NCI-H2029 treated with DMSO at 0.1 percent for 48 hours (cell line): ENCODE measurements at regions not wholly inside any gene's neighbourhood (a gene's known extent, or its start where the extent isn't known, plus 50 kb on each side); places are given as distances from the start of the nearest gene placed in this dataset.

Source experiments
- DNase-seq: peaks from one replicate; lab custom pipeline; 2025; lab: John Stamatoyannopoulos, UW

DNA sequence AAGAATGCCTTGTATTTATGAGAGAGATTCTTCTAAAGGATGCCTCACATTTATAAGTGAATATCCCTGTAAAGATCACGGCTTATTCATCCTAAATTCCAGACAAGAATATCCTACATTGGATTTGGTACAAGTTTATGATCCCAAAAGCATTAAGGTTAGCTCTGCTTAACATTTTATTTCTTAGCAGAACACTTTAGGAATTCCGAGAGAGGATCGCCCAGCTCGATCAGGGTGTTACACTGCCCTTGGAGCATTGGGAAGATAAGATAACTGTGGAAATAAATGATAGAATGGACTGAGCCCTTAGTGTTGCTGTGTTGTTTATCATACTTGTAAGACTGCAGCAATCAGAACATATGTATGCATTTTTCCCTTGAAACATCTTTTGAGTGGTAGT lies 223.0 kb upstream of the CDIN1 start:
- DNase-seq, result no peak

DNA sequence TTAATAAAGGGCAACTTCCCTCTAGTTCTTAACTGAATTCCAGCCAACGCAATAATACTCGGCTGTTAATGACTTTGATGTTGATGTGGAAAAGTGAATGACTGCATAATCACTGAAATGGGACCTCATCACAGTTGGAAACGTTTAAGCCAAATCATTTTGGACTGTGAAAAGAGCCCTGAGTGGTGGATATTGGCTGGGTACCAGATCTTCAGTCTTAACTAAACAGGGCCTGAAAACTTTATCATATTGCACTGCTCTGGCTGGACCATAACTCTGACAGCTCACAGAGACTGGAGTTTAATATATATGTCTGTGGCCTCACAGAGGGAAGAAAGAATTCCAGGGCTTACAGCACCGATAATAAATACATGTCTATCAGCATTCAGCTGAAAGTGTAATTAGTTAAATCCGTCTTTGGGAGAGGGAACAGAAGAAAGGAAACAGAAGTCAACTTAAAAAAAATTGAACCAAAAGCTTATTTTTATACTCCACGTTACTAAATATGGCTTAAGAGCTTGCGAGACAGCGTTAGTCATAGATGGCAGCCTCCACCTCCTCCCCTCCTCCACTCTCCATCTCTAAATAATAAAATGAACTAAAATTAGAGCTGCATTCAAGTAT lies 222.3 kb upstream of the CDIN1 start:
- no peak for DNase-seq

DNA sequence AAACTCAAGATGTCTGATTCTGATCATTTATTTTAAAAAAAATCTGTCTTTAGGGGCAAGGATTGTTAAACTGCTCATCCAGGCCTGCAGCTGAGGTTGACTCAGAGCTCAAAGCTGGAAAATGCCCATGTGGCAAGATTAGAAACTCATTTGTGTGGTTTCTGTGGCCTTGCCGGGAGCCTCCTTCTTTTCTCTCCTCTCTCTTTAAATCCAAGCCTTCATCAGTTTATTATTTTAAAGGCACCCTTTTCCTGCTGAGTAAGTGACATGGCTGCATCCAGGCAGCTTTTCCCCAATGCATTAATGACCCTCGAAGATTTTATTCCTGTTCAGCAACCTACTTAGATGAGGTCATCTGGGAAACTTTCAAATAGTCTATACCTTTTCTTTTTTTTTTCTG lies 221.3 kb upstream of the CDIN1 start:
- no peak for DNase-seq

DNA sequence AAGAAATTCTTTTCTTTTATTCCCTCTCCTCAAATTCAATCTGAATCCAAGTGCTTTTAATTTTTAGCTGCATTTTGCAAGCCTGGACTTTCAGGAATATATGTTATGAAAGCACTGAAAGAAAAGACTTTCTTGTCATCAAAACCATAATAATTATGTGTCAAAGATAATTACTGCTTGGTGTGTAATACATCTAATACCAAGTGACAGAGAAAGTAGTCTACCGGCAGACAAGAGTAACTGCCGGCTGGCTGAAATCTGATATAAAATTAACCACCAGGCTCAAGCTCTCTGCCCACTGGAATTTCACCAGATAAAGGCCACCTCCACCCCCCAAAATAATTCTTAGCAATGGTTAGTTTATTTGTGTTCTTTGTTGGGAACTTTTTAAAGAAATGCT lies 220.9 kb upstream of the CDIN1 start:
- DNase-seq, result no peak

DNA sequence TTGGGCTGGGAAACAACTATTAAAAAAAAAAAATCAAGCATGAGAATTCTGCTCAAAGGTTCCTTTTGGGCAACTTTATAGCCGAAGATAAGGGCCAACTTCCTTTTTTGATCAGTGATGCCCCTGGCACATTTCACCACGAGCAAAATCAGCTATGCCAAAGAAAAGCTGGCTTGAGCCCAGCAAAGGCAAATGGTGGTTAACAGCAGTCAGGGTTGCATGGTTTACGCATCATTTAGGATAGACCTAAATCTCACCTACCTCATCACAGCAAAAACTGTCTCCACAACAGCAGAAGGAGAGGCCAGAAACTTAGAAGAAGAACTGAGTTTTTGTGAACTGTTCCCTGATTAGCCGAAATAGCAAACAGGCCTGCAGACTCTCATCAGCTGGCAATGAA lies 220.1 kb upstream of the CDIN1 start:
- DNase-seq, result no peak

DNA sequence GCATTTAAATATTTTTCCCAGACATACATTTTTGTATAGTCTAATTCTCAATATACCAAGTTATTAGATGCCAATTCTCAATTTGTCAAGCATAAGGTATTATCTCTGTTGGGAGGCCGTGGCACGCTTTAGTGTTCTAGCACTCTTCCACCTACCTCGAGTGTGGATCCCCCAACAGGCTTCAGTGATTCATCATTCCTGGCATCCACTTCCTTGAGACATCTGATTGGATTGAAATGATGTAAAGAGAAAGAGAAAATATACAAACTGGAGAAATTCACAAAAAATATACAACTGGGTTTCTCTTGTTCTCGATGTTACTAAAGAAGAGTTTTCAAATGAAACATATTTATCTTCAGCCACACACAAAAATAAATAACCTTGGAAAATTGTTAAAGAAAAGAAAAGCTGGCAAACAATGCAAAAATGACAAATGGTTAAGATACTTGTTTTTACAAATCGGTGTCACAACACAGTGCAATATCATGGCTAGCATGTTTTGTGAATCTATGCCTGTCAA lies 218.0 kb upstream of the CDIN1 start:
- DNase-seq, result no peak

DNA sequence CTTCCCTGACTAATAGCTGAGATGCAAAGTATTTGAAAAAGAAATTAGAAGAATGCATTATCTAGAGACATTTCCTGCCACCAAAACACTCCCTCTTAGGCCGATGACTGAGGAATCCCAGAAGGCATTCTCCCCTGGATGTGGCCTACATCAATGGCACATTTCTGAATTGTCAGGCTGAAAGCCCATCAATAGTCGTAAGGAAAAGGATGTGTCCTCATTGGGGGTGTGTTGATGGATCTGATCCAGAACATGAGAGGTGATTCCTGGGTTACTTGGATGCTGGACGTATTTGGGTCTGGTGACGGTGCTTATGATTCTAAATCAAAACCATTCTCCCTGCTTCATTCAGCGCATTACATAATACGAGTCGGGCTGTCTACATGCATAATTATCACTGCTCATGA lies 216.9 kb upstream of the CDIN1 start:
- no peak for DNase-seq

DNA sequence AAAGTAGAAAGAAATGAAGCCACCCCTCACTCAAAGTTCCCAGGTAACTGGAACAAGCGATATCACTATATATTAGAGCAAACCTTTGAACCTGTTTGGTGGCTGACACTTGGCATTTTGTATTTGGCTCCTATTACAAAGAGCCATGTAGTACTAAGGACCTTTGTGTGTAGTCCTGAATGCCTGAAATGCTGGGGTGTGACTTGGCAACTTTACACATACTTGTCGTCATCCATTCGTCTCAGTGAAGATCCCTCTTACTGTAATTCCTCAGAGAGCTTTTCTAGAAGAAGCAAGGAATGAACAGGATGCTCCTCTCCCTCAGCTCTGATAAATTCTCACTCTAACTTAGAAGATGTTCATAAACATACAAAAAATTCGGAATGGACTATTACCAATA lies 216.1 kb upstream of the CDIN1 start:
- DNase-seq, result no peak

DNA sequence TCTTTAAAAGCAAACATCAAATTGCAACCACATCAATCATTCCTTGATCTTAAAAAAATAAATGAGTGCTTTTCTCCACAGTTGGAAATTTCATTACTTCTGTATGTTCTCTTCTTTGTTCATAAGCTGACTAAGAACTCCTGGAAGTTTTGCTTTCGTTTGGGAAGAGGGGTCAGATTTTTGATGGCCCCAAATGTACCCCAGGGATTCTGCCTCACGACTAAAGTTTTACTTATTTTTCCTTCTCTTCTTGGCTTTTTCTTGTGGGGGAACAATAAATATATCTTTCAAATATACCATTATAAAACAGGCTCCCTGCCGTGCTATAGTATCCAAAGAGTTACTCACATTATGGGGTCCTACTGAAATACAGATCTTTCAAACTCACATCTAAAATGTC lies 215.0 kb upstream of the CDIN1 start:
- DNase-seq, result no peak

DNA sequence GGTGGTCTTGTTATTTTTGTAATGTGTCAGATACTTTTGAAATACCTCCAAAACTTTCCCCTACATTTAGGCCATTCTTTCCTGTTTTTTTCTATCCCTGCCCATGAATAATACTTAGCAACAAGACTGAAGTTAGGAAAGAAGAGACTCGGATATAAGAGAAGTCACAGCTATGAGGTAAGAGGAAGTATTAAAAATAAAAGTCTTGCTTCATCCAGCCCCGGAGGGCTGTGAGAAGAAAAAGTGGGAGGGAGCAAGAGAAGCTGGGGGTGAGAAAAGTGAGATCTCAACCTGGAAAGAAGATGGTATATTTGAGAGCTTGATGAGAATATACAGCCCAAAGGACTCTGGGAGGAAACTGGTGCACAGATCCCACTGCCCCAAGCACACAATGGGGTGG lies 213.5 kb upstream of the CDIN1 start:
- DNase-seq, result no peak

DNA sequence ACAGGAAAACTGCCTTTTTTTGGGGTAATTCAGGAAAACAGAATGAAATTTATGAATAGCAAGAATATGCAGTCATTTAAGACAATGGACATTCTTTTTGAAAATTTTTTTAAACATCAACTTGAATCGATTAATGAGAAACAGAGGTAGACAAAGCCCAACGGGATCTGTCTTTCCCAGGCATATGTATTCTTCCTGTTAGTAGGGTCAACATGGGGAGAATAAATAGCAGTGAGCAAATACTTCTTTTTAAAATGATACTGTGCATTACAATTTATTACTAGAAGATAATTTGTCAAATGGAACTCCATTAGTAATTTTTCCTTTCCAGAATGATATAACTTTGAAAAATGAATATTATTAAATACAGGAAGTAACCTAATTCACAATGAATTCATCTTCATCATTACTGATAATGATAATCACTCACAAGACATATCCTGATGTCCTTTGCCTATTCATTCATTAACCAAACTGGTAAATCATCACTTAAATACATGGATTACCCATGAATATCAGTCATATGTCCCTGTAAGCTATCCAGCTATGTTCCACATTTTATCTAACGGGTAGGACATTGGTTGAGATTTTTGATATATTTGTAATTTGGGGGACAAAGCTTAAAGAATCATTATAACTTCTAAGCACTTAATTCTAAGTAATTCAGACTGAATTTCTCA lies 209.2 kb upstream of the CDIN1 start:
- DNase-seq, result no peak

DNA sequence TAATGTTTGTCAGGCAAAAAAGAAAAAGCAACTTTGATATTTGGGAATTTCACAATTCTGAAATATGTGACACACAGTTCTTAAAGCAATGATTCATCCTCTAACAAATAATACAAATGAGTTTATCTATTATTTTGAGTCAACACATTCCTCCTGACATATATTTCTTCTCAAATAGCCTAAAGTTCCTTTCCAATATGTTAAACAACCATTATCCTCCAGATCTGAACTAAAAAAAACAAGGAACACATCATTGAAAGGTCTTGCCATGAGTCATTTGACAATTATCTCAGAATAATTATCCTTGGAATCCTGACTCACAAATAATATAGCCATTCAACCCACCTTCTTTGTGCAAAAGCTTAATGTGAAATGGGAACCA lies 208.7 kb upstream of the CDIN1 start:
- DNase-seq, result no peak

DNA sequence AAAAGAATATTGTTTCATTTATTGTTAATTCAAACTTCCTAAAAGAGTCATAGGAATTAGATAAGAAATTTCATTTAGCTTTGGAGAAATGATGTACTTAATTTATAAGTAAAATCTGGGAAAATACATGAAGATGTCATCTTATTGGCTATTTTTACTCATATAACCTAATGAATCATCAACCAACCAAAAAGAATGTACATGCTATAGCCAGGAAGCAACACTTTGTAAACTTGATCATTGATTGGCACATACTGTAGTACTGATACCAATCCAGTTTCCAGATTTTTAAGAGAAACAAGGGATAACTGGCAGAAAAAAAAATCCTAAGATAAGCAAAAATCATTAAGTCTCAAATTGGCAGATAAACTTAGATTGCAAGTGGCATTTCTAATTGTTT lies 207.9 kb upstream of the CDIN1 start:
- DNase-seq, result no peak

DNA sequence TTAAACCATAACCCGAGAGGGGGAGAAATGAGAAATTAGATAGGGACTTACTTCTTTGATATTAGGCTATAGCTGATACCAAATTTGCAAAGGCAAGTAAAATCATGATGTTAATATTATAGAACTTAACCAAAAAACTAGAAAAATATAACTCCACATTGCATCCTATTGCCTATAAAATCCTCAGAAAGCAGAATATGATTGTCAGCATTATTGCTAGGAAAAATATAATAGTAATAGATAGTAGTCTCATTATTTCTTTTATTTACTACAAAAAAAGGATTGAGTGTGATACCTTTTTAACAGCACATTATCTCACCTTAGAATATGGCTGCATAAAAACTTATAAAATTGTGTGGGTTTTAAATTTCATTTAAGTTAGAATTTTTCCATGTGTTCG lies 206.5 kb upstream of the CDIN1 start:
- DNase-seq, result no peak

DNA sequence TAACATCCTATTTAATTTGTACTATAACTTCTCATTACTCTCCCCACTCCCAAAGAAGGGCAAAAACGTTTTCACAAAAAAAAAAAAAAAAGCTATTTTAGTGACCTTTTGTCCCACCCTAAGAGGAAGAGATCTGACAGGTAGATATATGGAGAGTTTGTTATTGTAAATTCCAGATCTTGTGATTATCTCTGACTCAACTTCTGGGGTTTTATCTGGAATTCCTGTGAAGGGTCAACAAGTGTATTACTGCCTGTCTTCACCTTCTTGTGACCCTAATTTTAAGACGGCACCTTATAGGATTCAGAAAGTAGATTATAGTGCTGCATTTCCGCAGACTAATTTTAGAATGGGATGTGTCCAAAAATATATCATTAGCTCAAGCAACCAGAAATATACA lies 205.9 kb upstream of the CDIN1 start:
- DNase-seq, result no peak

DNA sequence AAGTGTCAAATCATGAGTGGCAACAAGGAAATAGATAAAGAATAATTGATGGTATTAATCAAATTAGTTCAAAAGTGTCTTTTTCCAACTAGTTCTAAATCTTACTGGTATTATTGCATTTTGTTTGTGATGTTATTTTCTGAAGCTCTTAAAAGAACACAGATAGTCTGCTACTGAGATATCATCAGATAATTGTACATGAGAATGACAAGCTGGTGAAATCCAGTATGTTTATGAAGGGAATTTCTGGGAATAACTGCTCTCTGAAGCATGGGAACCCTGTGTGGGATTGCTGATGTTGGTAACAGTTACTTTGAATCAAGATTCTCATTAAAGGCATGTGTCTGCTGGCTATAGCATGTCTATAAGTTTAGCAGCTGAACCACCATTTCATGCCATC lies 190.3 kb upstream of the CDIN1 start:
- DNase-seq, result no peak

DNA sequence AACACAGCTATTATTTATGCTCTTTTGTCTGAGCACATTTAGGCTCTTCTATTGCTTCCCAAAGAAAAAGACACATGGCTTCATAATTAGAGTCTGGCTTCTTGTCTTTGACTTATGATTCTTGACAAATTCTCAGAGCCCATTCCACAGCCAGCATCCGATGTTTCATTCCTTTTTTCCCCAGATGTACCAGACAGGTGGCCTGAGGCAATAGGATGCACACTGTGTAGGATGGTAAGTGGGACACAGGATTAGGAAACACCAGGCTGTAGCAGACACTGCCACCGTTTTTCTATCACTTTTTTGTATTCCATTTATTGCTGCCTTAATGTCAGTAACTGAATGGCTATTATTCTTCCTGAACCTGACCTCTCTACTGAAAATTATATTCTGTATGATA lies 188.9 kb upstream of the CDIN1 start:
- no peak for DNase-seq

DNA sequence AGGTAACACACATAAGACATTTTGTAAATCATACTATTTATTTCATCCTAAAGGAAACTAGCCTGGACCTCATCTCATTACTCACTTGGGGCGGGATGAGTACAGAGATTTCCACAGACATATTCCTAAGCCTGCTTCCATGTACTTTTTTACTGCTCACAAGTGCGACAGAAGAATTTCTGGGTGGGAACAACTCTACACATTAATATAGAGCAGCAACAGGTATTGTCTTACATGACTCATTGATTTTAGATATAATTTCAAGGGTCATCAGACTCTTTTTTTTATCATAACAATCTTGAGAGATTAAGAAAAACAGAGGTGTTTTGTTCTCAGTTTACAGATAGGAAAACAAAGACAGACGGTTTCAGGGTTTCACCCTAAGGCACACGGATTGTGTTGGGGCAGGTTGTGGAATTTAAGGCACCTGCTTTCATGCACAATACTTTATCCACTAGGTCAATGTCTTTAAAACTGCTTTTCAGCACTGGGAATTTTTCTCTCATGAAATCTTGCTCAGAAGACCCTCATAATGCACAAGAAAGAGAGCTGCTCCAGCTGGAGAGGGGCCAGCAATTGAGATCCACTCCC lies 186.7 kb upstream of the CDIN1 start:
- DNase-seq, result no peak

DNA sequence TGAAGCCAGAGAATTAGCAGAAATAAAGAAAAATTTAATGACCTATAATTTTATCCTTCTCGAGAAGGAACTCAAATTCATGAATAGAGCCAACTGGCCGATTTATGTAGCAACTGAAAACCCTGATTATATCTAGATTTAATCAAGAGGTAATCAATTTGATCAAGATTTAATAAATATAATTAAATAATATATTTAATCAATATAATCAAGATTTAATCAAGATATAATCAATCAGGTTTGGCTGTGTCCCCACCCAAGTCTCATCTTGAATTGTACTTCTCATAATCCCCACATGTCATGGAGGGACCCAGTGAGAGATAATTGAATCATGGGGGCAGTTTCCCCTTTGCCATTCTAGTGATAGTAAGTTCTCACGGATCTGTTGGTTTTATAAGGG lies 181.2 kb upstream of the CDIN1 start:
- no peak for DNase-seq

DNA sequence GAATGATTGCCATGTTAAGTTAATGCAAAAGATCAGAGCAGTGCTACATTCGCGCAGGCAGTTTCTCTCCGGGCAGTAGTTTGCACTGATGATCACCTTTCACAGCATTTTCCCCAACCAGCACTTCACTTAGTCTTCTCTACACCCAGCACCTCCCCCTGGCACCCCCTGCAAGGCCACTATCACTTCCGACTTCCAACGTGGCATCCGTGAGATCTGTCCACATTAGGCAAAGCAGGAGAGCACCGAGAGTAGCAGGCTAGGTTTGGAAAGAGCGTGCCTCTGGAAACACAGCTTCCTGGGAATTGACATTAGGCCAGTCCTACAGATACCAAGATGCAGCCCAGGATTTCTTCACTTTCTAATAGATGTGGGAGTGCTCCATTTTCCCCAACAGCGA lies 180.2 kb upstream of the CDIN1 start:
- no peak for DNase-seq

DNA sequence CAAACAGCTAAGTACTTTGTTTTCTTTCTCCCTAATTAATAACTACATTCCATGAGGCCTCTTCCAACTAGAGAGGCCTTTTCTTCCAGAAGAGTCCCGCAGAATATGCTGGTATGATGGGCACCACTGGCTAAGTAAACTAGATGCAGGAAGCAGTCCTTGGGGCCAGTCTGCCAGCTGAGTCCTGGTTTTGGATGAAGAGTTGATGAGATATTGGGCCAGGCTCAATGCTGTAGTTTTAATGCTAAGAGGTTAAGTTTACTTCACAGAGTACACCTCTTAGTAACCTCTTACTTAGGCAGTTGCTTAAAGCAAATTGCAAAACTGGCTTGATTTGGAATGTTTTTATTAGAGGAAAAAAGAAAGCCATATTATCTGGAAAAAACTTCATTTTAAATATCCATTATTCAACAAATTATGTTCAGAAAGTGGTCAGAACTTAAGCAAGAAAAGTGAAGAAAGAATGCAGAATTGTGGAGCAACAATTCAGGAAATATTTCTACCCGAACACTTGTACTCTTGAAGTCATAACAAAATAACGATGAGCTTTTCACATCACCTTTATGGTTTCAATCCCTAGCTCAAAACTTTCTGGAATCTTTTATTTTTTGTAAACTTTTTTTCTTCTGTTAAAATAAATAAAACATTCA lies 178.4 kb upstream of the CDIN1 start:
- DNase-seq, result no peak

DNA sequence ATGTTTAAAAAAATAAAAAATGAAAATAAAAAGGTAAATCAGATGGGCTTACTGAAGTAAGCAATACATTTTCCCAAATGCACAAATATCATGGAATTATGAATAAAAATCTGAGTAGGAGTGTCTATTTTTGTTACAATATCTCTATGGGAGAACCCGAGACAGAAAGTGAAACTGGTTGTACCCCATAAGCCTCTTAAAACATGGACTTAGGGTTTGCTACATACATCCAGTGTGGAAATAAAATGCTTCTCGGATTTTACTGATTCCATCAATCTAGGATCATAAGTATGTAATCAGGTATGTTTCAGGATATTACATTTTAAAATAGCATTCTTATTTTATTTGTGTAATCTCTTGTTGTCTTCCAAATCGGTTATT lies 177.8 kb upstream of the CDIN1 start:
- no peak for DNase-seq

DNA sequence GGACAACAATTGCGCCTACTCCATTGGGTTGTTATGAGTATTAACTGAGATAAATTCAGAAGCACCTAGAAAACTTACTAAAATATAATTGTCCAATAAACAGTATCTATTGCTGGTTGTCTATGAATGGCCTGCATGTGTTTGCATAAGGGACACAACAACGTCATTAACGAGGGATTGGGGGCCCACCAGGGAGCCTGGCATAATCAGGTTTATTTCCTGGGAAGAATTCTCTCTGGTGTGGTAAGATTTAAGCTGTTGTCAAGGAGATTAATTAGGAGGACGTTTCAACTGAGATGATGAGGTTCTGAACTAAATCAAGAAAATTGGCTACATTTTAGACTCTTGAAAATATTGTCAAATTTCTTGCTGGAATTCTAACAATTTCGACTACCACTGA lies 176.1 kb upstream of the CDIN1 start:
- no peak for DNase-seq
